Smooth muscle cell (in vitro differentiated cells): ENCODE measurements at regions not wholly inside any gene's neighbourhood (a gene's known extent, or its start where the extent isn't known, plus 50 kb on each side); places are given as distances from the start of the nearest gene placed in this dataset.

ENCODE experiments used
- DNase-seq: peaks from one replicate; lab custom pipeline; 2025; ENCODE audit not compliant: unreplicated experiment; lab: John Stamatoyannopoulos, UW
- H2AFZ ChIP-seq: fragments of 200-600 bp; sonication (generic); 2 replicates; pipeline ENCODE4 v1.6.0; 2016; ENCODE audit warnings: antibody characterized with exemption, low read depth, mild to moderate bottlenecking
- H3F3A ChIP-seq: fragments of 200-600 bp; sonication (generic); 2 replicates; pipeline ENCODE4 v1.6.0; 2017; ENCODE audit warnings: antibody characterized with exemption, low read depth
- H3K27ac ChIP-seq: fragments of 200-600 bp; sonication (generic); 2 replicates; pipeline ENCODE4 v1.5.1; 2016; ENCODE audit warnings: low read depth, mild to moderate bottlenecking
- H3K27me3 ChIP-seq: fragments of 200-600 bp; sonication (generic); 2 replicates; pipeline ENCODE4 v1.6.1; 2016; ENCODE audit warnings: low read depth, mild to moderate bottlenecking
- H3K36me3 ChIP-seq: fragments of 200-600 bp; sonication (generic); 2 replicates; pipeline ENCODE4 v1.5.1; 2016; ENCODE audit warnings: low read depth
- H3K4me1 ChIP-seq: fragments of 200-600 bp; sonication (generic); 2 replicates; pipeline ENCODE4 v1.5.1; 2016; ENCODE audit warnings: low read depth
- H3K4me2 ChIP-seq: fragments of 200-600 bp; sonication (generic); 2 replicates; pipeline ENCODE4 v1.6.0; 2016; ENCODE audit warnings: mild to moderate bottlenecking
- H3K4me3 ChIP-seq: fragments of 200-600 bp; sonication (generic); 2 replicates; pipeline ENCODE4 v1.5.1; 2016; ENCODE audit warnings: mild to moderate bottlenecking
- H3K79me2 ChIP-seq: fragments of 200-600 bp; sonication (generic); 2 replicates; pipeline ENCODE4 v1.6.0; 2016; ENCODE audit warnings: low read depth, mild to moderate bottlenecking
- H3K9ac ChIP-seq: fragments of 200-600 bp; sonication (generic); 2 replicates; pipeline ENCODE4 v1.6.0; 2016; ENCODE audit warnings: low read depth
- H3K9me3 ChIP-seq: fragments of 200-600 bp; sonication (generic); replicated peaks from 2 replicates; pipeline ENCODE4 v1.5.1; 2016; ENCODE audit warnings: low read depth
- H4K20me1 ChIP-seq: fragments of 200-600 bp; sonication (generic); 2 replicates; pipeline ENCODE4 v1.6.0; 2016; ENCODE audit warnings: low read depth
- WGBS: methylation state at CpG from one replicate; pipeline ENCODE4 v1.1.7; 2016; ENCODE audit warnings: low lambda C conversion rate; 5-methylcytosine and 5-hydroxymethylcytosine counted together
- TF ChIP-seq, protein P1 (sequence below): fragments of 200-600 bp; sonication (generic); IDR thresholded peaks from 2 replicates; pipeline ENCODE4 v1.5.1; 2017; ENCODE audit warnings: borderline replicate concordance, mild to moderate bottlenecking, antibody characterized with exemption; ENCODE audit not compliant: insufficient read depth, poor library complexity, severe bottlenecking

DNA sequence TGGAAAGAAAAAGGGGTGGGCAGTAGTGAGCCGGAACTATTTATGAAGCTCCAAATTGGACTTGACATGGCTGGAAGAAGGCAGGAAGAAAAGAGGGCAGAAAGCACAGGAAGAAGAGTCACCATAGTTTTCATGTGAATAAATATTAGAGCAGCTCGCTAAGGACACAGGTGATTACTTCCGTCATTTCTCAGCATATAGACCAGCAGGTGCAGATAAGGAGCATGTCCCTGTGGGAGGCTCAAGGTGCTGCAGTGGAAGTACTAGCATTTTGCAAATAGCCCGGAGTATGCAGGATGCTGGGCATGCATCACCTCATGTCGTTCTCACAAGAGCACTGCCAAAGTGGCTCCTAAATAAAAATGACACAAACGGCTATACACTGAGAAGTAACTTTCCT, 71.3 kb upstream of the HTR4 start:
- Histone ChIP-seq H3K4me2 (no peak overlapping the region), H3K27ac (no peak overlapping the region), H3K36me3 (no peaks in the 10 kb centered on the region), H3K4me1 (peaks cover 3% of the 10 kb centered on the region), H4K20me1 (no peaks in the 10 kb centered on the region), H3F3A (no peaks in the 10 kb centered on the region), H3K4me3 (no peak overlapping the region), H3K27me3 (no peaks in the 10 kb centered on the region), H3K9me3 (no peaks in the 10 kb centered on the region), H3K9ac (no peak overlapping the region), H2AFZ (no peak overlapping the region), H3K79me2 (no peaks in the 10 kb centered on the region)
- no peak for DNase-seq
- TF ChIP-seq, protein P1, sequence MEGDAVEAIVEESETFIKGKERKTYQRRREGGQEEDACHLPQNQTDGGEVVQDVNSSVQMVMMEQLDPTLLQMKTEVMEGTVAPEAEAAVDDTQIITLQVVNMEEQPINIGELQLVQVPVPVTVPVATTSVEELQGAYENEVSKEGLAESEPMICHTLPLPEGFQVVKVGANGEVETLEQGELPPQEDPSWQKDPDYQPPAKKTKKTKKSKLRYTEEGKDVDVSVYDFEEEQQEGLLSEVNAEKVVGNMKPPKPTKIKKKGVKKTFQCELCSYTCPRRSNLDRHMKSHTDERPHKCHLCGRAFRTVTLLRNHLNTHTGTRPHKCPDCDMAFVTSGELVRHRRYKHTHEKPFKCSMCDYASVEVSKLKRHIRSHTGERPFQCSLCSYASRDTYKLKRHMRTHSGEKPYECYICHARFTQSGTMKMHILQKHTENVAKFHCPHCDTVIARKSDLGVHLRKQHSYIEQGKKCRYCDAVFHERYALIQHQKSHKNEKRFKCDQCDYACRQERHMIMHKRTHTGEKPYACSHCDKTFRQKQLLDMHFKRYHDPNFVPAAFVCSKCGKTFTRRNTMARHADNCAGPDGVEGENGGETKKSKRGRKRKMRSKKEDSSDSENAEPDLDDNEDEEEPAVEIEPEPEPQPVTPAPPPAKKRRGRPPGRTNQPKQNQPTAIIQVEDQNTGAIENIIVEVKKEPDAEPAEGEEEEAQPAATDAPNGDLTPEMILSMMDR: no peak
- WGBS: 93% methylated on average over 6 of the region's 6 CpGs

DNA sequence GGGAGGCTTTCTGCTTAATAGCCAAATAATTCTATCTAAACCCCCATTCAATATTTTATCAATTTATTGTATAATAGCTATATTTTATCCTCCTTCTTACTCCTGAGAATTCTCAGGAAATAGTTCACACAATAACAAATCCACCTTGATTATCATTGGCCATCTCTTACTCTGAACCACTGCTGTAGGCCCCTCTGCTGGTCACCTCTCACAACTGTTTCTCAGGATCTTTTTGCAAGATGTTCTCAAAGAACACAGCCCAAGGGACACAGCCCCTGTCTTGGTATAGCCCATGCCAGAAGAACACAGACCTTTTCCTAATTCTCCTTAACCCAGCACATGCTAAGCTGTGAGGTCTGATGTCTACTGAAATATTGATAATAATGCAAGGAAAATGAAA, 74.9 kb upstream of the HTR4 start:
- Histone ChIP-seq H3K27me3 (no peaks in the 10 kb centered on the region), H3K27ac (no peak overlapping the region), H3K4me3 (no peak overlapping the region), H3F3A (no peaks in the 10 kb centered on the region), H3K9ac (no peak overlapping the region), H3K36me3 (no peaks in the 10 kb centered on the region), H4K20me1 (no peaks in the 10 kb centered on the region), H3K9me3 (no peaks in the 10 kb centered on the region), H3K4me2 (no peak overlapping the region), H2AFZ (no peak overlapping the region), H3K79me2 (no peaks in the 10 kb centered on the region), H3K4me1 (peaks cover 3% of the 10 kb centered on the region)
- DNase-seq: no peak
- TF ChIP-seq, protein P1: peak; percentile 24

DNA sequence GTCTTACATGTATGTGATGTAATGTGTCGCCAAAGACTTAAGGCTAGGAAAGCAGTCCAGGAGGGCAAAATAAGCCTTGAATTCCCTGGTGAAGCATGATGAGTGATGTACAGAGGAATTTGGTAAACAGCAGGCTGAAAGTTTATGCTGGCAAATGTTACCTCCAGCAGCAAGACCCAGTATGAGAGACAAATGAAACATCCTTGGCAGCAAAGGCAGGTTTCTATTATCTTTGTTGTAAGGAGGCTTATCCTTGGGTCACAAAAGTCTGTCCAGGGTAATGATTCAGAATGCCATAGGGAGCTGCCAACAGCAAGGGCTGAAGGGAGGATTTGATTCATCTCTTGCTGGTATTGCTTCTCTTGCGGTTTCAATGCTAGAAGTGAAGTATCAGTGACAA, 75.9 kb upstream of the HTR4 start:
- Histone ChIP-seq H3K27ac (no peak overlapping the region), H3K36me3 (no peaks in the 10 kb centered on the region), H3K4me1 (peaks cover 3% of the 10 kb centered on the region), H3K9me3 (no peaks in the 10 kb centered on the region), H3K4me2 (peak overlapping the region; percentile 15), H3K27me3 (no peaks in the 10 kb centered on the region), H4K20me1 (no peaks in the 10 kb centered on the region), H3K79me2 (no peaks in the 10 kb centered on the region), H3K4me3 (no peak overlapping the region), H3K9ac (no peak overlapping the region), H2AFZ (peak overlapping the region; percentile 9), H3F3A (no peaks in the 10 kb centered on the region)
- TF ChIP-seq, protein P1: no peak
- 75% methylated on average over 2 of the region's 2 CpGs for WGBS
- no peak for DNase-seq

- H3K9ac ChIP-seq: no peak overlapping the region
Measured at GRCh38 chr5:148730942-148731898, 76.9 kb upstream of the HTR4 start.

More at GRCh38 chr5:148730942-148731898, 76.9 kb upstream of the HTR4 start:
- no peaks in the 10 kb centered on the region for H3K36me3 ChIP-seq
- no peaks in the 10 kb centered on the region for H3K9me3 ChIP-seq
- H3K4me1 ChIP-seq: peaks cover 3% of the 10 kb centered on the region
- no peak overlapping the region for H3K27ac ChIP-seq
- no peak overlapping the region for H3K4me3 ChIP-seq
- no peaks in the 10 kb centered on the region for H3F3A ChIP-seq
- TF ChIP-seq, protein P1: peak; percentile 99
- H4K20me1 ChIP-seq: no peaks in the 10 kb centered on the region
- peak overlapping the region; percentile 15 for H3K4me2 ChIP-seq
- peak; percentile 3 for DNase-seq
- 34% methylated on average over 12 of the region's 12 CpGs for WGBS
- H2AFZ ChIP-seq: peak overlapping the region; percentile 9
- no peaks in the 10 kb centered on the region for H3K79me2 ChIP-seq
- no peaks in the 10 kb centered on the region for H3K27me3 ChIP-seq
